IMR-90 (cell line): ENCODE measurements at regions not wholly inside any gene's neighbourhood (a gene's known extent, or its start where the extent isn't known, plus 50 kb on each side); places are given as distances from the start of the nearest gene placed in this dataset.
A peak's percentile ranks its signal among the peaks of the same experiment; 100 is the strongest.

Experiments used
- ATAC-seq: fragments of 200-7000 bp; cut with Tn5 transposase; 2 replicates; pipeline ENCODE4 v1.9.1; 2020; ENCODE audit warnings: low read depth, mild to moderate bottlenecking, moderate library complexity
- BruUV-seq: library from RNA; stranded (reverse); fragments of 400-500 nt; replicated peaks from 2 replicates; lab custom pipeline; 2021; lab: Mats Ljungman, UMichigan
- CTCF ChIA-PET: fragments of 300-600 bp; formaldehyde crosslinking; extraction: SDS; loops from one replicate; lab custom pipeline; 2021; ENCODE audit warnings: antibody characterized with exemption; lab: Yijun Ruan, JAX
- POLR2A ChIA-PET: fragments of 300-600 bp; sonication (Branson Sonifier 250); formaldehyde crosslinking; loops from one replicate; lab custom pipeline; 2022; ENCODE audit warnings: antibody characterized with exemption; ENCODE audit not compliant: unreplicated experiment; lab: Charles Lee
- DNase-seq: peaks from one replicate; pipeline ENCODE4 v3.0.0; 2013
- H2AFZ ChIP-seq: replicated peaks from 2 replicates; pipeline ENCODE3; 2013; ENCODE audit warnings: low read length, mild to moderate bottlenecking; ENCODE audit not compliant: poor library complexity
- H2AK5ac ChIP-seq: 2 replicates; pipeline ENCODE4 v1.6.1; 2013; ENCODE audit warnings: low read depth, low read length, inconsistent platforms
- H2AK9ac ChIP-seq: replicated peaks from 2 replicates; pipeline ENCODE3; 2013; ENCODE audit warnings: mild to moderate bottlenecking, low read depth, low read length, moderate library complexity; ENCODE audit not compliant: poor library complexity
- H2BK120ac ChIP-seq: 2 replicates; pipeline ENCODE4 v1.6.1; 2013; ENCODE audit warnings: low read depth, low read length, inconsistent platforms
- H2BK15ac ChIP-seq: 3 replicates; pipeline ENCODE4 v1.6.1; 2013; ENCODE audit warnings: low read depth, low read length, inconsistent platforms
- H2BK20ac ChIP-seq: 2 replicates; pipeline ENCODE4 v1.6.1; 2013; ENCODE audit warnings: low read depth, mild to moderate bottlenecking, inconsistent platforms, low read length, moderate library complexity
- H2BK5ac ChIP-seq: 2 replicates; pipeline ENCODE4 v1.6.1; 2013; ENCODE audit warnings: mild to moderate bottlenecking, low read depth, low read length, inconsistent platforms; ENCODE audit not compliant: poor library complexity, severe bottlenecking
- H3K14ac ChIP-seq: replicated peaks from 2 replicates; pipeline ENCODE4 v1.6.1; 2013; ENCODE audit warnings: low read depth, low read length, inconsistent platforms
- H3K18ac ChIP-seq: 2 replicates; pipeline ENCODE4 v1.6.1; 2013; ENCODE audit warnings: low read depth, low read length, control low read depth
- H3K23ac ChIP-seq: 2 replicates; pipeline ENCODE4 v1.6.1; 2013; ENCODE audit warnings: low read depth, low read length, inconsistent platforms
- H3K27ac ChIP-seq: 2 replicates; pipeline ENCODE4 v1.5.1; 2013; ENCODE audit warnings: mild to moderate bottlenecking, control low read depth, low read length; ENCODE audit not compliant: insufficient read depth
- H3K27me3 ChIP-seq: 2 replicates; pipeline ENCODE4 v1.6.1; 2013; ENCODE audit warnings: low read length; ENCODE audit not compliant: control insufficient read depth, insufficient read depth
- H3K36me3 ChIP-seq: 2 replicates; pipeline ENCODE4 v1.6.1; 2013; ENCODE audit warnings: low read length, mixed read lengths; ENCODE audit not compliant: control insufficient read depth, insufficient read depth
- H3K4ac ChIP-seq: 2 replicates; pipeline ENCODE4 v1.6.1; 2013; ENCODE audit warnings: low read depth, low read length, inconsistent platforms
- H3K4me1 ChIP-seq: 2 replicates; pipeline ENCODE4 v1.6.1; 2013; ENCODE audit warnings: low read length, mixed read lengths; ENCODE audit not compliant: control insufficient read depth, insufficient read depth
- H3K4me2 ChIP-seq: 2 replicates; pipeline ENCODE4 v1.6.1; 2013; ENCODE audit warnings: low read depth, mild to moderate bottlenecking, control low read depth, low read length, moderate library complexity
- H3K4me3 ChIP-seq: 2 replicates; pipeline ENCODE4 v1.5.1; 2013; ENCODE audit warnings: low read depth, mild to moderate bottlenecking, control low read depth, low read length, moderate library complexity; ENCODE audit not compliant: insufficient read depth
- H3K56ac ChIP-seq: 2 replicates; pipeline ENCODE4 v1.6.1; 2013; ENCODE audit warnings: low read length, inconsistent platforms; ENCODE audit not compliant: insufficient read depth; ENCODE audit errors: extremely low read depth
- H3K79me1 ChIP-seq, 2 experiments: 2 replicates each; pipeline ENCODE4 v1.6.1; 2013; ENCODE audit warnings: low read length in 2 of 2, inconsistent platforms in 1 of 2, low read depth in 1 of 2
- H3K9ac ChIP-seq: 2 replicates; pipeline ENCODE4 v1.6.1; 2013; ENCODE audit warnings: low read depth, low read length, control low read depth
- H3K9me1 ChIP-seq: 2 replicates; pipeline ENCODE4 v1.6.1; 2013; ENCODE audit warnings: low read length, inconsistent platforms; ENCODE audit not compliant: insufficient read depth
- H3K9me3 ChIP-seq: 2 replicates; pipeline ENCODE4 v1.6.1; 2013; ENCODE audit warnings: low read length; ENCODE audit not compliant: control insufficient read depth, insufficient read depth
- H4K20me1 ChIP-seq: 2 replicates; pipeline ENCODE4 v1.6.1; 2013; ENCODE audit warnings: low read length, inconsistent platforms; ENCODE audit not compliant: insufficient read depth
- H4K5ac ChIP-seq: 2 replicates; pipeline ENCODE4 v1.6.1; 2013; ENCODE audit warnings: mild to moderate bottlenecking, low read depth, low read length, control low read depth
- H4K8ac ChIP-seq, 2 experiments: 2 replicates each; pipeline ENCODE4 v1.6.1; 2013; ENCODE audit warnings: low read depth in 2 of 2, low read length in 2 of 2, control low read depth in 1 of 2, inconsistent platforms in 1 of 2
- H4K91ac ChIP-seq: 2 replicates; pipeline ENCODE4 v1.6.1; 2013; ENCODE audit warnings: low read depth, low read length, inconsistent platforms; ENCODE audit not compliant: insufficient read depth
- BHLHE40 ChIP-seq: fragments of 150-350 bp; IDR thresholded peaks from 2 replicates; pipeline ENCODE4 v1.6.1; 2016; ENCODE audit warnings: mild to moderate bottlenecking, low read depth, low read length
- CHD1 ChIP-seq: IDR thresholded peaks from 2 replicates; pipeline ENCODE4 v1.6.1; 2012; ENCODE audit warnings: low read depth, low read length, improper control_type of control experiment
- CTCF ChIP-seq: conservative IDR thresholded peaks from 2 replicates; pipeline ENCODE4 v1.5.1; 2012; ENCODE audit warnings: mild to moderate bottlenecking, low read depth, low read length, improper control_type of control experiment
- ELK1 ChIP-seq: fragments of 150-350 bp; IDR thresholded peaks from 2 replicates; pipeline ENCODE4 v1.6.1; 2016; ENCODE audit warnings: low read depth, mild to moderate bottlenecking, low read length, moderate library complexity, borderline replicate concordance
- FOS ChIP-seq: fragments of 150-350 bp; IDR thresholded peaks from 2 replicates; pipeline ENCODE4 v1.6.1; 2016; ENCODE audit warnings: low read depth, low read length
- MAFK ChIP-seq: IDR thresholded peaks from 2 replicates; pipeline ENCODE4 v1.6.1; 2012; ENCODE audit warnings: low read depth, low read length, improper control_type of control experiment
- MXI1 ChIP-seq: IDR thresholded peaks from 2 replicates; pipeline ENCODE4 v1.6.1; 2012; ENCODE audit warnings: low read depth, mild to moderate bottlenecking, low read length, moderate library complexity, borderline replicate concordance
- NFE2L2 ChIP-seq: fragments of 150-350 bp; IDR thresholded peaks from 2 replicates; pipeline ENCODE4 v1.6.1; 2016; ENCODE audit warnings: low read depth, mild to moderate bottlenecking, low read length
- POLR2A ChIP-seq: IDR thresholded peaks from 2 replicates; pipeline ENCODE4 v1.6.1; 2012; ENCODE audit warnings: mild to moderate bottlenecking, low read depth, low read length
- RAD21 ChIP-seq: IDR thresholded peaks from 2 replicates; pipeline ENCODE4 v1.6.1; 2012; ENCODE audit warnings: low read length, improper control_type of control experiment
- RCOR1 ChIP-seq: IDR thresholded peaks from 2 replicates; pipeline ENCODE4 v1.6.1; 2012; ENCODE audit warnings: mild to moderate bottlenecking, low read length, improper control_type of control experiment; ENCODE audit not compliant: insufficient replicate concordance
- RFX5 ChIP-seq: IDR thresholded peaks from 2 replicates; pipeline ENCODE4 v1.8.0; 2012; ENCODE audit warnings: low read depth, mild to moderate bottlenecking, low read length, moderate library complexity
- SMC3 ChIP-seq: fragments of 150-350 bp; IDR thresholded peaks from 2 replicates; pipeline ENCODE4 v1.6.1; 2016; ENCODE audit warnings: low read depth, mild to moderate bottlenecking, antibody characterized with exemption, low read length, moderate library complexity
- USF2 ChIP-seq: fragments of 150-350 bp; IDR thresholded peaks from 2 replicates; pipeline ENCODE4 v1.6.1; 2017; ENCODE audit warnings: mild to moderate bottlenecking, antibody characterized with exemption, low read length, low read depth
- WGBS, 2 experiments: methylation state at CpG; one replicate each; pipeline versions ENCODE4 v1.1.5 to v1.1.7; 2013; ENCODE audit warnings: missing lambda C conversion rate in 2 of 2; ENCODE audit not compliant: insufficient read length in 1 of 2; ENCODE audit errors: extremely low coverage in 2 of 2; 5-methylcytosine and 5-hydroxymethylcytosine counted together
- dilution Hi-C: fragments of 300-500 bp; cut with HindIII; formaldehyde crosslinking; loops from one replicate; pipeline ENCODE4 v1.14.3; 2018; ENCODE audit warnings: low sequenced_read_pairs; ENCODE audit not compliant: unreplicated experiment
- in situ Hi-C: fragments of 300-500 bp; cut with MboI; formaldehyde crosslinking; loops from 3 replicates; pipeline ENCODE4 v1.14.3; 2019; ENCODE audit warnings: low sequenced_read_pairs, inconsistent platforms, mixed read lengths
- intact Hi-C: fragments of 100-400 bp; cut with micrococcal nuclease; formaldehyde crosslinking; loops from 2 replicates; pipeline ENCODE4 v1.10.0; 2022

GRCh38 chr10:6729071-6729774 is 149.1 kb upstream of the PRKCQ start:
- no peak overlapping the region for H3K18ac ChIP-seq
- no peak overlapping the region for H3K4ac ChIP-seq
- in situ Hi-C loops (loop anchor here (25.0 kb wide), 2 partner anchors 492 to 1058 kb away; partner anchors contain the start of genes ATP5F1C and KIN), intact Hi-C loops (no loop called here), dilution Hi-C loops (no loop called here)
- no peaks in the 10 kb centered on the region for H3K79me1 ChIP-seq
- no peak overlapping the region for H2AFZ ChIP-seq
- no peaks in the 10 kb centered on the region for H3K27me3 ChIP-seq
- H4K91ac ChIP-seq, result no peak overlapping the region
- H3K9me3 ChIP-seq, result no peaks in the 10 kb centered on the region
- TF ChIP-seq CHD1 (no peak), RCOR1 (no peak), CTCF (no peak), FOS (no peak), RFX5 (no peak), NFE2L2 (0 out of 2 replicates have a peak, but pooled peaks have one; percentile 53), RAD21 (no peak), POLR2A (no peak), USF2 (no peak), ELK1 (no peak), MAFK (0 out of 2 replicates have a peak, but pooled peaks have one; percentile 2), BHLHE40 (no peak), MXI1 (no peak), SMC3 (no peak)
- H2BK120ac ChIP-seq, result no peak overlapping the region; the same call in 1 of the 2 replicates
- no peak overlapping the region for H2AK5ac ChIP-seq
- 48% methylated on average over 3 of the region's 6 CpGs; no CpG with 5 or more reads in 1 of the 2 experiments for WGBS, 2 experiments
- no peak overlapping the region for H3K14ac ChIP-seq
- H4K8ac ChIP-seq, result no peak overlapping the region
- CTCF ChIA-PET, result no interaction called here
- H4K5ac ChIP-seq, result no peak overlapping the region
- no TSS peak for BruUV-seq
- no peak overlapping the region for H2AK9ac ChIP-seq
- POLR2A ChIA-PET, result no interaction called here
- peak; percentile 82 for DNase-seq
- H3K27ac ChIP-seq, result no peak overlapping the region
- peaks cover 4% of the 10 kb centered on the region; the same call in 1 of the 2 replicates for H3K9me1 ChIP-seq
- H4K20me1 ChIP-seq, result no peaks in the 10 kb centered on the region
- H3K4me1 ChIP-seq, result peaks cover 6% of the 10 kb centered on the region
- no peak overlapping the region for H3K23ac ChIP-seq
- no peaks in the 10 kb centered on the region for H3K36me3 ChIP-seq
- peak overlapping the region; percentile 48; the same call in 1 of the 2 replicates for H2BK20ac ChIP-seq
- H2BK5ac ChIP-seq, result no peak overlapping the region
- no peak overlapping the region for H3K9ac ChIP-seq
- no peak overlapping the region for H3K56ac ChIP-seq
- H2BK15ac ChIP-seq, result no peak overlapping the region; the same call in 2 of the 3 replicates
- no peak overlapping the region for H3K4me2 ChIP-seq
- H3K4me3 ChIP-seq, result no peak overlapping the region
- ATAC-seq, result peak; percentile 53
